ENCODE measurements at regions not wholly inside any gene's neighbourhood (a gene's known extent, or its start where the extent isn't known, plus 50 kb on each side); places are given as distances from the start of the nearest gene placed in this dataset.

GRCh38 chr13:40197049-40197448 is 469.4 kb downstream of the FOXO1 start:
- no peak for DNase-seq

- DNase-seq = no peak
Measured at GRCh38 chr13:40197936-40198595, 468.4 kb downstream of the FOXO1 start.

DNA sequence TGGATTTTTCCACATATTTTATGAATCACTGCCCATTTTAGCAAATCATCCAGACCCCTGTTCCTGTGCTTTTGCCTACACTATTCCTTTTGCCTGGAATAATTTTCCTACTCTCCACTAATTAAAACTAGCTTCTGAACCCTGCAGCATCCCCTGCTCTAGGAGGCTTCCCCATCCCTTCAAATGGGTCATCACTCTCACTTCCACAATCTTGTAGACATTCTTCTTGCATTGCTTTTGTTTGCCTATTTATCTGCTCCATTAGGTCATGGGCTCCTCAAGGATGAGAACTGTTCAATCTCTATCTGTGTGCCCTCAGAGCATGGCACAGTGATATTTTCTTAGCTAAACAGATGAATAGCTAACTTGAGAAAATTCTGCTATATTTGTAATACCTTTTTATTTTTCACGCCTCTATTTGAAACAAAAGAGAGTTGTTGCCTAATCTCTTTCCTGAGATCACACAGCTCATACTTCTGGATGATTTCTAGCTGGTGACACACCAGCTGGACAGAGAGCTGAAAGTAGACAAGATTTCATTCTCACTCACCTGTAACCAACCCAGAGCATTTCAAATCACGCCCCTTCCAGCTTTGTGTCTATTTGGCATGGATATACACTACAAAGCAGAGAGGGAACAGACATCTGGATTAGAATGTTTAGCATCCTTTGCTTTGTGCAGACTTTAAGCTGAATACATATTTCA is 466.0 kb downstream of the FOXO1 start:
- DNase-seq = no peak

DNA sequence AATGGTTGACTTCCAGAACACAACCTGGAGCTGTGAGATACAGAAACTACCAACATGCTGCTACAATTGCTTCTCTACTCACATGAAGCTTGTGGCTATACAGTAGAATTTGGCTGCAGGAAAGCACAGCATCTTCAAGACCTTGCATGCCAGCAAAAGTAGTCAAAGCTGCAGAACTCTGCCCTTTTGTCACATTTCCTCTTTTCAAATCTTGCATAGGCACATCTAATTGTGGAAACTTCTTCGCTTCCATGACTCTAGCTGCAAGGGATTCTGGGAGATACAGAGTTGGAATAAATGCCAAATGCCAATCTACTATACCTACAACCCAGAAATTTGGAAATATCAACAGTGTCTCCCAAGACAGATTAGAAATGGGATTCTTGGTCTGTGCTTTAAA is 462.2 kb downstream of the FOXO1 start:
- no peak for DNase-seq

GRCh38 chr13:40205771-40206240 is 460.6 kb downstream of the FOXO1 start:
- no peak for DNase-seq

- peak in 2 of 5 experiments; percentile 32 to 86 for DNase-seq
Measured at GRCh38 chr13:40206241-40207000, 460.0 kb downstream of the FOXO1 start.

DNA sequence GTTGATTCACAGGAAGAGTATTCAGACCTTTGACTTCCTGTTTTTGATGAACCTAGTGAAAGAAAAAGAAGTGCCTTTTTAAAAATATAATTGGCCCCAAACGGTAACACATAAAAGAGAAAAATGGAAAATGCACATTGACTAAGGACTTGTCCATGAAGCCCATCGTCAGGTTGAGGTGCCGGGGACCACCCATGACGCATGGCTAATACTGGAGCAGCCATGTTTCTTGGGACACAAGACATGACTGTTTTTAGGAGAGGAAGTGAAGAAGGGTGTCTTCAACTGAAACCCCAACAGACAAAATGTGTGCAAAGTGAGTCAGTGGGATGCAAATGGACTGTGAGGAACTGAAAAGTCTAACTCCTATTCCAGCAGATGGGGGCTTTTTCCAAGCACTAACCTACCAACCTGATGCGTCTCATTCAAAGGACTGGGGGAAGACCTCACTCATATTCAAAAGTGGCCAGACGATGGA is 459.4 kb downstream of the FOXO1 start:
- DNase-seq = no peak

- DNase-seq = no peak
Measured at GRCh38 chr13:40208517-40208916, 457.9 kb downstream of the FOXO1 start.

- DNase-seq = no peak
Measured at GRCh38 chr13:40210865-40211585, 455.4 kb downstream of the FOXO1 start.

DNA sequence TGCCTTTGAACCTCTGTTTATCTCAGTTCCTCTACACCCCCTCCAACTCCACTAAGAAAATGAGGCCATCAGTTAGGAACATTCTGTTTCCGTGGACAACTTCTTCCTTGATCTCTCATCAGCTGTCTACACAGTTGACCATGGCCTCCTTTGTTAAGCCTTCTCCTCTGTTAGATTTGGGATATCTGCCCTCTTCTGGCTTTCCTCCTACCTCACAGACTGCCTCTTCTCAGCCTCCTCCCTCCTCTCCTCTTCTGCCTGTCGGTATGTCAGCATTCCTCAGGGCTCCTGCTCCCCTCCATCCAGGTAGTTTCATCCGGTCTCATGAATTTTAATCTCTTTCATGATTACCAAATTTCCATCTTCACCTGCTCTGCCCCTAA is 454.9 kb downstream of the FOXO1 start:
- no peak for DNase-seq

GRCh38 chr13:40213779-40214178 is 452.7 kb downstream of the FOXO1 start:
- peak in 1 of 5 experiments; percentile 20 for DNase-seq

GRCh38 chr13:40215311-40215710 is 451.1 kb downstream of the FOXO1 start:
- no peak for DNase-seq

DNA sequence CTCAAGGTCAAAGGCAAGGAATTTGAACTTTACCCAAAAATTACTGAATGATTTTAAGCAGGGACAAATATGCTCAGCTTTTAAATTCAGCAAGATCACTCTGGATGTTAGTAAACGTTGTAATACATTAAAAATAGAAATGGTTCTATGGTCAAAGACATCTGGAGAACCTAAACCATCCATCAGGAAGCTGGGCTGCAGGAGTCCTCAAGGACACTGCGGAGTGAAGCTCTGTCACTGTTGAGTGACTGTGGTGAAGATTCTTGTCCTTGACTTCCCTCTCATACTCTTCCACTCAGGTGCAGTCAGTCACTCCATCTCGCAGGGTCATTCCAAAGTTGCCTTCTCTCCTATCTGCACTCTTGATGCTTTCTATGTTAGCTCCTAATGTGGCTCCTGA is 450.7 kb downstream of the FOXO1 start:
- no peak for DNase-seq

- DNase-seq = no peak
Measured at GRCh38 chr13:40217675-40218074, 448.8 kb downstream of the FOXO1 start.

- peak in 1 of 5 experiments; percentile 80 for DNase-seq
Measured at GRCh38 chr13:40220299-40220935, 446.0 kb downstream of the FOXO1 start.

DNA sequence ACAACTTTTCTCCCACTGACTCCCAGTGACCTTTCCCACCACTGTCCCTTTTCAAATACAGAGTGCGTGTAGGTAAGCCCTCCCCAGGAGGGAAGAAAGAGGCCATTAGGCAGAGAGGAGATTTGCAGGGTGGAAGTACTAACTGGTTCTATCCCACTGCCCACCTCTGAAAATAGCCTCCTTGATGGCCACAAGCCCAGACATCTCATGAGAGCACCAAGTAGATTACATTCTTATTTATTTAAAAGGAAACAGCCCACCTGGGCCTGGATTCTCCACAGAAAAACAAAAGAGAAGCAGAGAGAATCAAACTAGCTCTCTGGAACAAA is 445.3 kb downstream of the FOXO1 start:
- no peak for DNase-seq

DNA sequence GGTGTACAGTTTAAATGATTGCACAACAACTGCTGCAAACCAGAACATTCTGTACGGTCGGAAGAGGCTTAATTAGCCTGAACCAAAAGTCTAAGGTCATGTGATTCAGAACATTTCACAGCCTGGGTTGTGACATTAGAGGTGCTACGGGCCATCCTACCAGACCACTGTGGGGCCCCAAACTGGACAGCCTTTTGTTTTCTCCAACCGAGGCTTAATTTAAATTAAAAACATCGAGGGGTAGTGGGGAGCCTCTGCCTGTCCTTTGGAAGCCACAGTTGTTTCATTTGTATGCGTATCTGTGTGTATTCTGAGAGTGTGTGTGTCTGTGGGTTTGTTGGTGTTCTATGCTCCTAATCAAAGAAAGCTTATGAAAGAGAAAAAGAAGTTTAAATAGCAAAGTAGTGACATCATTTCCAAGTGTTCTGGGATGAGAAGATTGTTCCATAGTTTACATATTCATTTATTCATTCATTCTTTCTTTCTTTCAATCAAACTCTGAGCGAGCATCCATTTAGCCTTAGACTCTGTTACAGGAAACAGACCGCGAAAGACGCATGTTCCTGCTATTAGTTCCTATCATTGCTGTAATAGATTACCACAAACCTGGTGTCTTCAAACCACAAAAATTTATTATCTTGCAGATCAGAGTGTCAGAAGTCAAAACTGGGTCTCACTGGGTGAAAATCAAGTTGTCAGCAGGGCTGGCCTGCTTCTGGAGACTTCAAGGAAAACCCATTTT is 444.8 kb downstream of the FOXO1 start:
- DNase-seq = peak in 3 of 5 experiments; percentile 40 to 88 (median 76)

- no peak for DNase-seq
Measured at GRCh38 chr13:40223585-40223984, 442.9 kb downstream of the FOXO1 start.

DNA sequence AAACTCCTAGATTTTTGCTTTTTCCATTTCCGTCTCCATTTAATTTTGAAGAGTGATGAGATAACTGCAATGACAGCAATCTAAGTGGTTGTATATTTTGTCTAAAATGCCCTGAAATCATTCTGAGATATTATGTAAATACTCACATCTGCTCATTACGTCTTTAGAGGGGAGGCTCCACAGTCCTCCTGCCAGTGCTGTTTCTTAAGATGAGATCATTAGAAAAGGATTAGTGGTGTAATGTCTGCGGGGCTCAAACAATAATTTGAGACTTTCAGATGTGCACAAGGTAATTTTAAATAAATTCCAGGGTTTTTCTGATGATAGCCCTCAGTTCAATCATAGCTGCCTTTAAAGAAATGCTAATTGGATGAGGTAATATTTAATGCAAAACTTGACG is 437.9 kb downstream of the FOXO1 start:
- no peak for DNase-seq

GRCh38 chr13:40228990-40229389 is 437.5 kb downstream of the FOXO1 start:
- DNase-seq = no peak

DNA sequence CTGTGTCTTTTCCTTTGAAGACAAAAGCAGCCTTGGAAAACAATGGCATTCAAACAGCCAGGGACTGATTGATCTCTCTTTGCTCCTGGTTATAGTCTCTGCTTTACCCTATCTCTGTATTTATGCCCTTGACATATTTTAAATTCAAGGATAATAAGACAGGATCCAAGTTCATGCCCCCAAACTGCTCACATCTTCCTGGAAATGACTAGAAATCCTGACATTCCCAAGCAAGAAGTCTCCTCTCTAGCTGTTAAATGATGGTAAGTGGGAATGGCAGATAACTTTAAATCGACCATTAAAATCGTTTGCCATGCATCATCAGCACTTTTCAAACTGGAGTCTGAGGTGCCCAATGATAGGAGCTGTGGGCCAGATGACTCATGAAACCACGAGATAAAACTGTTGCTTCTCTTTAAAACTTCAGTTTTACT is 435.6 kb downstream of the FOXO1 start:
- DNase-seq = peak in 1 of 5 experiments; percentile 12

DNA sequence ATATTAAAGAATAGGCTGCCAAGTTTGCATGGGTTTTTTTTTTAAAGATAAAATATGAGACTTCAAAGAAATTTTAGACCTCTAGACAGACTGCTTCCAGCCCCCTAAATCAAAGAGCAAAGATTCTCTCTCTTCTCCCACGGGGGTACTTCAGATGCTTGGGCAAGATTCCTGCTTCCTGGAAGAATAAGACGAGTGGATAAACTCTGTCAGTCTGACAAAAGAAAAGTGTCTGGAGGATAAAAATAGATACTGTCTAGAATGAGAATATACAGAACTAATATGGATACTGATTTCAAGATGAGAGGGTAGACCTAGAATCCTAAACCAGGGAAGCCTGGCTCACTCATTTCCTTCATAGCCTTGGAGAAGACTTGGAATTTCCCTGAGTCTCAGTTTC is 435.1 kb downstream of the FOXO1 start:
- no peak for DNase-seq
